Aorta (tissue), 5 donors: ENCODE measurements at regions not wholly inside any gene's neighbourhood (a gene's known extent, or its start where the extent isn't known, plus 50 kb on each side); places are given as distances from the start of the nearest gene placed in this dataset.
"Not testable (repeated sequence)": the region's sequence is repeated elsewhere in the genome, so short reads cannot be mapped to it uniquely, and the experiment has no call there.

ENCODE experiments used
- ATAC-seq: fragments of 200-7000 bp; cut with Tn5 transposase; one replicate; pipeline ENCODE4 v1.9.1; 2022; ENCODE audit warnings: moderate library complexity; ENCODE audit not compliant: low FRiP score
- DNase-seq, 2 donors: peaks; one replicate each; pipeline ENCODE4 v3.0.0-alpha.2; 2020
- H3K27ac ChIP-seq, 2 donors: one replicate each; pipeline ENCODE4 v1.5.1; 2013; ENCODE audit warnings: low read length in 2 of 2, mild to moderate bottlenecking in 2 of 2, moderate library complexity in 2 of 2, control low read depth in 1 of 2, inconsistent platforms in 1 of 2, low read depth in 1 of 2
- H3K27me3 ChIP-seq, 2 donors: one replicate each; pipeline ENCODE4 v1.6.1; 2013; ENCODE audit warnings: control low read depth in 1 of 2, low read length in 1 of 2, mild to moderate bottlenecking in 1 of 2, moderate library complexity in 1 of 2; ENCODE audit not compliant: insufficient read depth in 2 of 2, control insufficient read depth in 1 of 2
- H3K36me3 ChIP-seq, 2 donors: one replicate each; pipeline ENCODE4 v1.6.1; 2013; ENCODE audit warnings: control low read depth in 1 of 2, low read length in 1 of 2, mild to moderate bottlenecking in 1 of 2; ENCODE audit not compliant: insufficient read depth in 2 of 2, control insufficient read depth in 1 of 2
- H3K4me1 ChIP-seq, 2 donors: one replicate each; pipeline ENCODE4 v1.6.1; 2013; ENCODE audit warnings: low read length in 2 of 2, control low read depth in 1 of 2, mild to moderate bottlenecking in 1 of 2, moderate library complexity in 1 of 2; ENCODE audit not compliant: insufficient read depth in 2 of 2, control insufficient read depth in 1 of 2
- H3K4me3 ChIP-seq, 2 donors: one replicate each; pipeline ENCODE4 v1.5.1; 2013; ENCODE audit warnings: low read length in 2 of 2, control low read depth in 1 of 2, mild to moderate bottlenecking in 1 of 2
- H3K9me3 ChIP-seq: one replicate; pipeline ENCODE4 v1.6.1; 2013; ENCODE audit warnings: mild to moderate bottlenecking, low read length; ENCODE audit not compliant: control insufficient read depth
- WGBS, 2 donors: extraction: QIAGEN DNeasy Blood & Tissue Kit; methylation state at CpG; one replicate each; pipeline ENCODE4 v1.1.7; 2013; 5-methylcytosine and 5-hydroxymethylcytosine counted together
- intact Hi-C, 2 donors: fragments of 100-400 bp; cut with DNase I; formaldehyde crosslinking; loops; one replicate each; pipeline versions ENCODE4 v1.14.2 to v1.15.0; 2022
- donor health status: healthy with polysubstance abuse.
- donor health status: Bipolar disorder and iron deficiency.
- donor health status: DM: no; HTN: no; CAD: no.
- donor health status: DM: no; HTN: no; CAD: no.
- donor health status: DM: yes; HTN: yes; CAD: no.

GRCh38 chr3:161694682-161695564 lies 198.3 kb downstream of the OTOL1 start:
- ATAC-seq (no peak), DNase-seq (no peak)
- intact Hi-C loops: no loop called here
- WGBS, 2 donors: 90 to 92% methylated on average over 5 of the region's 5 CpGs
- Histone ChIP-seq H3K4me3 (no peak overlapping the region), H3K9me3 (no peaks in the 10 kb centered on the region), H3K36me3 (no peaks in the 10 kb centered on the region), H3K27ac (no peak overlapping the region), H3K27me3 (no peaks in the 10 kb centered on the region), H3K4me1 (no peaks in the 10 kb centered on the region)

DNA sequence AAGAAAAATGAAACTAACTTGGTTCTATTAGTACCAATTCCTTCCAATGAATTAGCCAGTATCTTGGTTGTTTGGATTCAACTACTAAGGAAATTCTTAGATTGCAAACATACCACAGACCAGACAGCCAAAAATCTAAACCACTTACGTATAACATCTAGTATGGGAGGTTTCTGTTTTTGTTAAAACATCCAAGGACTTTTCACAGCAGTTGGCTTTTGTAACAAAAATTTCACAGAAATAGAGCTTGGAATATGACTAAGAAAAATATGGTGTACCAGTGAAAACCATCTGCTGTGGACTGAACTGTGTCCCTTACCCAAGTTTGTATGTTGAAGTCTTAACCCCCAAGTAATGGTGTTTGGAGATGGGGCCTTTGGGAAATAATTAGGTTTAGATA lies 199.2 kb downstream of the OTOL1 start:
- no peak overlapping the region for H3K27ac ChIP-seq
- H3K9me3 ChIP-seq: no peaks in the 10 kb centered on the region
- H3K27me3 ChIP-seq: no peaks in the 10 kb centered on the region
- no peak overlapping the region for H3K4me3 ChIP-seq
- H3K4me1 ChIP-seq: no peaks in the 10 kb centered on the region
- H3K36me3 ChIP-seq: no peaks in the 10 kb centered on the region
- intact Hi-C loops: no loop called here
- 0 to 7% methylated on average over 1 of the region's 1 CpG for WGBS, 2 donors
- no peak for DNase-seq
- no peak for ATAC-seq

- no peak for DNase-seq
- Histone ChIP-seq H3K27me3 (no peaks in the 10 kb centered on the region), H3K9me3 (no peaks in the 10 kb centered on the region), H3K4me3 (no peak overlapping the region), H3K36me3 (no peaks in the 10 kb centered on the region), H3K4me1 (no peaks in the 10 kb centered on the region), H3K27ac (no peak overlapping the region)
- intact Hi-C loops: no loop called here
- WGBS, 2 donors: 89 to 90% methylated on average over 2 of the region's 2 CpGs
- ATAC-seq: no peak
Measured at GRCh38 chr3:161700998-161701397, 204.4 kb downstream of the OTOL1 start.

DNA sequence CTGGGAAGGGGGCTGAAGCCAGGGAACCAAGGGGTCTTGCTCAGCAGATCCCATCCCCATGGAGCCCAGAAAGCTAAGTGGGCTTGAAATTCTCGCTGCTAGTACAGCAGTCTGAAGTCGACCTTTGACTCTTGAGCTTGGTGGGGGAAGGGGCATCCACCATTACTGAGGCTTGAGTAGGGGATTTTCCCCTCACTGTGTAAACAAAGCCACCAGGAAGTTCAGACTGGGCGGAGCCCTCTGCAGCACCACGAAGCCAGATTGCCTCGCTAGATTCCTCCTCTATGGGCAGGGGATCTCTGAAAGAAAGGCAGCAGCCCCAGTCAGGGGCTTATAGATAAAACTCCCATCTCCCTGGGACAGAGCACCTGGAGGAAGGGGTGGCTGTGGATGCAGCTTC lies 210.6 kb downstream of the OTOL1 start:
- H3K4me1 ChIP-seq, H3K9me3 ChIP-seq, H3K4me3 ChIP-seq, DNase-seq, H3K27ac ChIP-seq, H3K27me3 ChIP-seq, ATAC-seq, intact Hi-C loops, H3K36me3 ChIP-seq: not testable (repeated sequence)
- 76 to 81% methylated on average over 5 of the region's 5 CpGs for WGBS, 2 donors

GRCh38 chr3:161713731-161714130 lies 217.1 kb downstream of the OTOL1 start:
- H3K36me3 ChIP-seq: no peaks in the 10 kb centered on the region
- DNase-seq (no peak), ATAC-seq (no peak)
- no peak overlapping the region for H3K4me3 ChIP-seq
- intact Hi-C loops: no loop called here
- H3K9me3 ChIP-seq: no peaks in the 10 kb centered on the region
- no peaks in the 10 kb centered on the region for H3K4me1 ChIP-seq
- no peaks in the 10 kb centered on the region for H3K27me3 ChIP-seq
- H3K27ac ChIP-seq: no peak overlapping the region

GRCh38 chr3:161731968-161732367 lies 235.4 kb downstream of the OTOL1 start:
- Histone ChIP-seq H3K4me1 (no peaks in the 10 kb centered on the region), H3K27ac (no peak overlapping the region), H3K27me3 (no peaks in the 10 kb centered on the region), H3K4me3 (no peak overlapping the region), H3K9me3 (no peaks in the 10 kb centered on the region), H3K36me3 (no peaks in the 10 kb centered on the region)
- ATAC-seq (no peak), DNase-seq (no peak)
- intact Hi-C loops: no loop called here
- WGBS, 2 donors: 83 to 95% methylated on average over 2 of the region's 2 CpGs

DNA sequence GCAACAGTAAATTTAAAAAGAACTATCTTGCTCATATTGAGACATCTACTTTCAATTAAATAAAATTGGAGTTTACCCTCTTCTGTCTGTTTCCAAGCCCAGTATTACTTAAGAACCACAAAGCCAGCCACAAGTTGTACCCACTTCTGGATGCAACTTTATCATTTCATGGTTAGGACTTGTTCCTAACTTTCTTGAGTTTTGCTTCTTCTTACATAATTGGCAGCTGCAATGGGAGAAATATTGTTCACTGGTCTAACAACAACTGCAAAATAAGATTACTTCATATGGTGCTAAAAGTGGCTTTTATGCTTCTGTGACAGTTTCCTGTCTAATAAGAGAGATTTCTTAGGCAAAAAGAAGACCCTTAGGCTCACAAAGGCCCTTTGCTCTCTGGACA lies 240.6 kb downstream of the OTOL1 start:
- intact Hi-C loops: no loop called here
- DNase-seq (no peak), ATAC-seq (no peak)
- no peaks in the 10 kb centered on the region for H3K36me3 ChIP-seq
- no peaks in the 10 kb centered on the region for H3K4me1 ChIP-seq
- H3K4me3 ChIP-seq: no peak overlapping the region
- no peak overlapping the region for H3K27ac ChIP-seq
- H3K9me3 ChIP-seq: no peaks in the 10 kb centered on the region
- no peaks in the 10 kb centered on the region for H3K27me3 ChIP-seq

GRCh38 chr3:161740421-161740820 lies 243.8 kb downstream of the OTOL1 start:
- H3K36me3 ChIP-seq: no peaks in the 10 kb centered on the region

DNA sequence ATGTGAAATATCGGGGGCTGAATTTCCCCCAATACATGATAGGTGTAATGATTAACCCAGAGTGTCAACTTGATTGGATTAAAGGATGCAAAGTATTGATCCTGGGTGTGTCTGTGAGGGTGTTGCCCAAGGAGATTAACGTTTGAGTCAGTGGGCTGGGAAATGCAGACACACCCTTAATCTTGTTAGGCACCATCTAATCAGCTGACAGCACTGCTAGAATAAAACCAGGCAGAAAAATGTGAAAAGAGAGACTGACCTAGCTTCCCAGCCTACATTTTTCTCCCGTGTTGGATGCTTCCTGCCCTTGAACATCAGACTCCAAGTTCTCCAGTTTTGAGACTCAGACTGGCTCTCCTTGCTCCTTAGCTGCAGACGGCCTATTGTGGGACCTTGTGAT lies 247.8 kb downstream of the OTOL1 start:
- no peak for ATAC-seq
- no peak overlapping the region for H3K27ac ChIP-seq
- H3K27me3 ChIP-seq: no peaks in the 10 kb centered on the region
- WGBS, 2 donors: 87 to 89% methylated on average over 4 of the region's 4 CpGs
- no peak for DNase-seq
- H3K4me1 ChIP-seq: no peaks in the 10 kb centered on the region
- H3K9me3 ChIP-seq: no peaks in the 10 kb centered on the region
- intact Hi-C loops: no loop called here
- H3K4me3 ChIP-seq: no peak overlapping the region
- no peaks in the 10 kb centered on the region for H3K36me3 ChIP-seq

More at GRCh38 chr3:161740421-161740820, 243.8 kb downstream of the OTOL1 start:
- Histone ChIP-seq H3K27me3 (no peaks in the 10 kb centered on the region), H3K27ac (no peak overlapping the region), H3K4me3 (no peak overlapping the region), H3K9me3 (no peaks in the 10 kb centered on the region), H3K4me1 (no peaks in the 10 kb centered on the region)
- intact Hi-C loops: no loop called here
- ATAC-seq: no peak
- no peak for DNase-seq
